H7 (cell line): ENCODE measurements at regions not wholly inside any gene's neighbourhood (a gene's known extent, or its start where the extent isn't known, plus 50 kb on each side); places are given as distances from the start of the nearest gene placed in this dataset.

ENCODE experiments used
- DNase-seq: peaks from one replicate; pipeline ENCODE4 v3.0.0; 2012
- H3K27me3 ChIP-seq: 2 replicates; pipeline ENCODE4 v1.6.0; 2011; ENCODE audit warnings: mild to moderate bottlenecking, low read length; ENCODE audit not compliant: control insufficient read depth, insufficient read depth
- H3K36me3 ChIP-seq: replicated peaks from 2 replicates; pipeline ENCODE4 v1.5.1; 2011; ENCODE audit warnings: low read length; ENCODE audit not compliant: control insufficient read depth, insufficient read depth
- H3K4me3 ChIP-seq: 2 replicates; pipeline ENCODE4 v1.5.1; 2011; ENCODE audit warnings: low read depth, mild to moderate bottlenecking, control low read depth, low read length, moderate library complexity; ENCODE audit not compliant: insufficient read depth

GRCh38 chr17:37836593-37836992 lies 87.6 kb upstream of the TBC1D3K start:
- H3K36me3 ChIP-seq, result no peaks in the 10 kb centered on the region

DNA sequence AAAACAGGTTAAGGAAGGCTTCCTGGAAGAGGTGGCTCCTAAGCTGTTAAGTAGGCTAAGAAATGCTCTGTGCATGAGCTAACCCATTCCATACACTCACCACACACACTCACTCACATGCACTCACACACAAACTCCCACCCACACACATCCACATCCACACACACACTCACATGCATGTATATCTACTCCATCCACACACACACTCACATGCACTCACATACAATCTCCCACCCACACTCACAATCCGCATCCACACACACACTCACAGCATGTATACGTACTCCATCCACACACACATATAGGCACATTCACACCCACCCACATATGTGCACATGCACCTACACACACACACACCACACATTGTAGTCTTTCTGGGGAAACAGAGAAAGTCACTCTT lies 89.3 kb upstream of the HNF1B start:
- H3K27me3 ChIP-seq, result no peaks in the 10 kb centered on the region
- DNase-seq, result no peak
- H3K36me3 ChIP-seq, result no peaks in the 10 kb centered on the region
- no peak overlapping the region for H3K4me3 ChIP-seq

More at GRCh38 chr17:37836593-37836992, 87.6 kb upstream of the TBC1D3K start:
- H3K4me3 ChIP-seq, result no peak overlapping the region
- no peaks in the 10 kb centered on the region for H3K27me3 ChIP-seq
- no peak for DNase-seq

GRCh38 chr17:37833237-37833859 lies 88.5 kb upstream of the HNF1B start:
- Histone ChIP-seq H3K27me3 (no peaks in the 10 kb centered on the region), H3K36me3 (no peaks in the 10 kb centered on the region), H3K4me3 (no peak overlapping the region)
- DNase-seq, result no peak

DNA sequence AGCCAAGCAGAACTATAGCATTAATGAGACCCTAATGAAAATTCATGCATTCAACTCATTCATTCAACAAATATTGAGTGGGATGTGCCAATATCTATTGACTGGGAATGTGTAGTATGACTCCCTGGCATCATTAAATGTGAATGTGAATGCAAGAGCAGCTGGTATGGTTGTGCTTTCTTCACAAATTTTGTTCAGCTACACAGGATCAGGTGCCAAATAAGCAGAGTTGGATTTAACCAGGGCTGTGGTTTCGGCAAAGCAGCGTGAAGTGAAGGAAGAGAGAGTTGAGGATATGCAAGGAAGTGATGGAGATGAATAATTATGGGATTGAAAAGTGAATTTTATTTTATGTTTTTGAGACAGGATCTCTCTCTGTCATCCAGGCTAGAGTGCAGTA lies 87.1 kb upstream of the HNF1B start:
- H3K36me3 ChIP-seq, result no peaks in the 10 kb centered on the region
- H3K4me3 ChIP-seq, result no peak overlapping the region
- no peaks in the 10 kb centered on the region for H3K27me3 ChIP-seq
- DNase-seq, result no peak

GRCh38 chr17:37831492-37831891 lies 86.6 kb upstream of the HNF1B start:
- no peak for DNase-seq
- Histone ChIP-seq H3K4me3 (no peak overlapping the region), H3K27me3 (no peaks in the 10 kb centered on the region), H3K36me3 (no peaks in the 10 kb centered on the region)

DNA sequence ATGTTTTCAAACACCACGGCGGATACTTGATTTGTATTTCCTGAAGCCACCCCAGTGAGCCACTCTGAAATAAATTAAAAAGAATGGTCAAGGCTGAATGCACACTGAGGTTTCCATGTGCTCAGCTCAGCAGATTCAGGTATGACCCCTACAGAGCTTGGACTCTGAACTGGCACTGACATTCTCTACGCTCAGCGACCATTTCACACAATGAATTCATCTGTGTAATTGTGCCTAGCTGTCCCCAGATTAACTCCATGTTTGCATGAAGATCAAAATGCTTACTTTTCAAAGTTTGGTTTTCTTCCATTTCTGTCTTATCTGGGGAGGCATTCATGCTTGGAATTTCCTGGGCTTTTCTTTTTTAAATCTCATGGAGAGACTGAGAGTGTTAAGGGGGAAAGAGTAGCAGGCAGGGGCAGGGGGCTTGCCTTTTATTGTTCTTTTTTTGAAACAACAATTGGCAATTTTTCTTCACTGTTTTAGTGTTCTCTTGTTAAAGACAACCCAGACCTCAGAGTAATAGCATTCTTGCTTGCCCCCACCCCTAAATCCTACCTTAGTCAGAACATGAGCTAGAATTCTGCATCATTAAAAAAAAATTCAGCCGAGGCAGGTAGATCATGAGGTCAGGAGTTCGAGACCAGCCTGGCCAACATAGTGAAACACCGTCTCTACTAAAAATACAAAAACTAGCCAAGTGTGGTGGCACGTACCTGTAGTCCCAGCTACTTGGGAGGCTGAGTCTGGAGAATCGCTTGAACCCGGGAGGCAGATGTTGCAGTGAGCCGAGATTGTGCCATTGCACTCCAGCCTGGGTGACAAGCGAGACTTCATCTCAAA lies 85.5 kb upstream of the HNF1B start:
- Histone ChIP-seq H3K4me3 (no peak overlapping the region), H3K36me3 (no peaks in the 10 kb centered on the region)
- no peak for DNase-seq

DNA sequence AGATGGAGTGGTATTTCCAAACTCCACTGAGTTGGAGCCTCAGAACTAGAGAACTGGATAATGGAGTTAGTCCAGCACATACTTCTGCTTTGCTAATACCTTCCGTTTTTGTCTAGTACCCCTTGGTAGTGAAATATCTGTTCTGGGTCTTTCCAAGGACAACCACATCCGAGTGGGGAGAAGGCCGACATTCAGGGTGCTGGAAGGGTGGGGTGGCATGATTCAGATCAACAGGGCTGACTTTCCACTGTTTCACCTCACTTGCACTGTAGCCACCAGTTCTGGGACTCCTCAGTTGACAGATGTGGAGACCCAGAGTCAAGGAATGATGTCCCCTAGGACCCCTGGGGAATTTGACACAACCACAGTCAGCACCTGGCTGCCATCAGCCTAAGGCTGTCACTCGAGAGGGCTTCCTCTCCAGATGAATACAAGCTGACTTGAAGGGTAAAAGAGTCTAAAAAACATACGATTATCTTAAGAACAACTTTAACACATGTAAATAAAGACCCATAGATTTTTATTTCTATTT lies 84.8 kb upstream of the HNF1B start:
- no peak for DNase-seq
- Histone ChIP-seq H3K4me3 (no peak overlapping the region), H3K27me3 (no peaks in the 10 kb centered on the region), H3K36me3 (no peaks in the 10 kb centered on the region)

More for the DNA sequence above, 85.5 kb upstream of the HNF1B start:
- no peaks in the 10 kb centered on the region for H3K27me3 ChIP-seq

GRCh38 chr17:37828651-37829124 lies 83.8 kb upstream of the HNF1B start:
- Histone ChIP-seq H3K4me3 (no peak overlapping the region), H3K27me3 (no peaks in the 10 kb centered on the region), H3K36me3 (no peaks in the 10 kb centered on the region)
- no peak for DNase-seq

DNA sequence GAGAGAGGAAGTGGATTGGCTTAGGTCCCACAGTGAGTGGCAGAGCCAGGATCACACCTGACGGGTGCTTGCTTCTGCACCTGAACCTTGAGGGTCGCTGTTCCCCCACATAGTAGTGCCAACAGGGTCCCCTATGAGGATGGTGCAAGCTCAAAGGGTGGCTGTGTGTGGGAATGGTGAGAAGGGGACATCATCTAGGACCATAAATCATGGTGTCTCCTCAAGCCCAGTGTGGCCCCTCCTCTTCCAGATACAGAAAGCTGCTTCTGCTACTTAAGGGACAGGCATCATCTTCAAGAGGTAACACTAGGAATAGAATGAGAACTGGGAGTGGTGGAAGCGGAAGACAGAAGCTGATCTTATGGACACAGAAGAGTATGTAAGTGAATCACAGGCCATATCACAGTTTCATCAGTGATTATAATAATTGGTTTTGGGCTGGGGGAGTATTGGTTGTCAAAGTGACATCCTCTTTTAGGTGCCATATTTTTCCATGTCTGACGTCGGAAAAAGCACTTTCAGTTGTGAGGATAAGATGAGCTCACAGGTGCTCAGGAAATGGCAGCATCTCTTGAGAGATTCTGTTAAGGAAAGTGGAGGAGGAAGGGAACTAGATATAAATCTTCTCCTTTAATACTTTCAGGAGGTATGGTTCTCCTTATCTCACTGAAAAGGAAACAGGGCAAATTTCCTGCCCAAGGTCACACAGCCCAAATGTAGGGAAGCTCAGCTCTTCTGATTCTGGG lies 83.2 kb upstream of the HNF1B start:
- DNase-seq, result no peak
- Histone ChIP-seq H3K4me3 (no peak overlapping the region), H3K27me3 (no peaks in the 10 kb centered on the region), H3K36me3 (no peaks in the 10 kb centered on the region)

GRCh38 chr17:37826497-37827430 lies 81.9 kb upstream of the HNF1B start:
- no peak for DNase-seq
- Histone ChIP-seq H3K4me3 (no peak overlapping the region), H3K27me3 (no peaks in the 10 kb centered on the region), H3K36me3 (no peaks in the 10 kb centered on the region)

- Histone ChIP-seq H3K27me3 (no peaks in the 10 kb centered on the region), H3K36me3 (no peaks in the 10 kb centered on the region), H3K4me3 (no peak overlapping the region)
- no peak for DNase-seq
Measured at GRCh38 chr17:37825851-37826250, 81.0 kb upstream of the HNF1B start.

GRCh38 chr17:37824534-37825485 lies 80.0 kb upstream of the HNF1B start:
- H3K4me3 ChIP-seq, result no peak overlapping the region
- no peaks in the 10 kb centered on the region for H3K27me3 ChIP-seq
- H3K36me3 ChIP-seq, result no peaks in the 10 kb centered on the region
- DNase-seq, result peak; percentile 63

- Histone ChIP-seq H3K4me3 (no peak overlapping the region), H3K36me3 (no peaks in the 10 kb centered on the region), H3K27me3 (no peaks in the 10 kb centered on the region)
- DNase-seq, result no peak
Measured at GRCh38 chr17:37823996-37824395, 79.1 kb upstream of the HNF1B start.
